ENCODE measurements at regions not wholly inside any gene's neighbourhood (a gene's known extent, or its start where the extent isn't known, plus 50 kb on each side); places are given as distances from the start of the nearest gene placed in this dataset.
"Not testable (repeated sequence)": the region's sequence is repeated elsewhere in the genome, so short reads cannot be mapped to it uniquely, and the experiment has no call there.

GRCh38 chrX:79919958-79920357 lies 94.6 kb upstream of the TBX22 start:
- H3K56ac ChIP-seq (ENCODE audit: extremely low read depth, insufficient read depth, low read length); H3K18ac ChIP-seq (ENCODE audit: low read depth, low read length); H2AK5ac ChIP-seq (ENCODE audit: low read depth, low read length); DNase-seq; intact Hi-C loops (cut with micrococcal nuclease); H3K23ac ChIP-seq (ENCODE audit: low read depth, low read length); H3K27me3 ChIP-seq (ENCODE audit: control insufficient read depth, insufficient read depth, low read length); H3K9me3 ChIP-seq (ENCODE audit: control insufficient read depth, insufficient read depth, low read length); POLR2A ChIA-PET (ENCODE audit: unreplicated experiment); H3K14ac ChIP-seq (replicated peaks; ENCODE audit: low read depth, low read length); H2BK120ac ChIP-seq (ENCODE audit: low read depth, low read length); H3K36me3 ChIP-seq (ENCODE audit: control insufficient read depth, insufficient read depth, low read length); H2AK9ac ChIP-seq (replicated peaks; ENCODE audit: low read depth, low read length, poor library complexity); H3K27ac ChIP-seq (ENCODE audit: insufficient read depth, low read length); H2BK5ac ChIP-seq (ENCODE audit: low read depth, low read length, poor library complexity, severe bottlenecking); H4K20me1 ChIP-seq (ENCODE audit: insufficient read depth, low read length); CTCF ChIA-PET; dilution Hi-C loops (cut with HindIII; ENCODE audit: low sequenced_read_pairs, unreplicated experiment); ATAC-seq (ENCODE audit: low read depth); BruUV-seq (replicated peaks); H3K4me3 ChIP-seq (ENCODE audit: insufficient read depth, low read depth, low read length); H4K5ac ChIP-seq (ENCODE audit: low read depth, low read length); H4K8ac ChIP-seq (ENCODE audit: low read depth in 2 of 2, low read length in 2 of 2); H3K9ac ChIP-seq (ENCODE audit: low read depth, low read length); H3K4ac ChIP-seq (ENCODE audit: low read depth, low read length); in situ Hi-C loops (cut with MboI; ENCODE audit: low sequenced_read_pairs); H4K91ac ChIP-seq (ENCODE audit: insufficient read depth, low read depth, low read length); H3K9me1 ChIP-seq (ENCODE audit: insufficient read depth, low read length); H3K4me2 ChIP-seq (ENCODE audit: low read depth, low read length); H3K79me1 ChIP-seq (ENCODE audit: low read depth in 1 of 2, low read length in 2 of 2); H3K4me1 ChIP-seq (ENCODE audit: control insufficient read depth, insufficient read depth, low read length); H2AFZ ChIP-seq (replicated peaks; ENCODE audit: low read length, poor library complexity); H2BK15ac ChIP-seq (ENCODE audit: low read depth, low read length); H2BK20ac ChIP-seq (ENCODE audit: low read depth, low read length): not testable (repeated sequence)
- no CpG with 5 or more reads among the region's 2 CpGs for WGBS, 2 experiments (ENCODE audit: extremely low coverage in 2 of 2, insufficient read length in 1 of 2)

GRCh38 chrX:79926791-79927190 lies 87.8 kb upstream of the TBX22 start:
- H3K4me3 ChIP-seq (ENCODE audit: insufficient read depth, low read depth, low read length); H3K27me3 ChIP-seq (ENCODE audit: control insufficient read depth, insufficient read depth, low read length); H3K9ac ChIP-seq (ENCODE audit: low read depth, low read length); H3K79me1 ChIP-seq (ENCODE audit: low read depth in 1 of 2, low read length in 2 of 2); H3K56ac ChIP-seq (ENCODE audit: extremely low read depth, insufficient read depth, low read length); H2AFZ ChIP-seq (replicated peaks; ENCODE audit: low read length, poor library complexity); H4K5ac ChIP-seq (ENCODE audit: low read depth, low read length); H3K4me2 ChIP-seq (ENCODE audit: low read depth, low read length); ATAC-seq (ENCODE audit: low read depth); H3K9me3 ChIP-seq (ENCODE audit: control insufficient read depth, insufficient read depth, low read length); H2AK5ac ChIP-seq (ENCODE audit: low read depth, low read length); H2BK15ac ChIP-seq (ENCODE audit: low read depth, low read length); H3K23ac ChIP-seq (ENCODE audit: low read depth, low read length); H3K4me1 ChIP-seq (ENCODE audit: control insufficient read depth, insufficient read depth, low read length); intact Hi-C loops (cut with micrococcal nuclease); H3K9me1 ChIP-seq (ENCODE audit: insufficient read depth, low read length); DNase-seq; BruUV-seq (replicated peaks); H2AK9ac ChIP-seq (replicated peaks; ENCODE audit: low read depth, low read length, poor library complexity); CTCF ChIA-PET; H3K36me3 ChIP-seq (ENCODE audit: control insufficient read depth, insufficient read depth, low read length); dilution Hi-C loops (cut with HindIII; ENCODE audit: low sequenced_read_pairs, unreplicated experiment); H3K14ac ChIP-seq (replicated peaks; ENCODE audit: low read depth, low read length); H4K20me1 ChIP-seq (ENCODE audit: insufficient read depth, low read length); H3K27ac ChIP-seq (ENCODE audit: insufficient read depth, low read length); H4K91ac ChIP-seq (ENCODE audit: insufficient read depth, low read depth, low read length); H2BK20ac ChIP-seq (ENCODE audit: low read depth, low read length); H3K18ac ChIP-seq (ENCODE audit: low read depth, low read length); H2BK5ac ChIP-seq (ENCODE audit: low read depth, low read length, poor library complexity, severe bottlenecking); H2BK120ac ChIP-seq (ENCODE audit: low read depth, low read length); H3K4ac ChIP-seq (ENCODE audit: low read depth, low read length); POLR2A ChIA-PET (ENCODE audit: unreplicated experiment); H4K8ac ChIP-seq (ENCODE audit: low read depth in 2 of 2, low read length in 2 of 2): not testable (repeated sequence)
- in situ Hi-C loops (cut with MboI; ENCODE audit: low sequenced_read_pairs) = loop anchor here (25.0 kb wide), 1 partner anchor 111 kb away; no protein-coding TSS in a partner anchor
- WGBS, 2 experiments (ENCODE audit: extremely low coverage in 2 of 2, insufficient read length in 1 of 2) = no CpG with 5 or more reads among the region's 24 CpGs
